Spleen (tissue), 7 donors: ENCODE measurements at regions not wholly inside any gene's neighbourhood (a gene's known extent, or its start where the extent isn't known, plus 50 kb on each side); places are given as distances from the start of the nearest gene placed in this dataset.

Experiments
- CTCF ChIP-seq, 11 experiments: fragments of 200-600 bp in 7 of 11; fragments of 450-650 bp in 4 of 11; sonication (generic) in 4 of 11; IDR thresholded peaks in 8 of 11; conservative IDR thresholded peaks in 3 of 11; 1 replicate in 7 of 11; 2 replicates in 4 of 11; pipeline versions ENCODE4 v1.4.0 to v1.8.0; 2016 to 2021; ENCODE audit warnings: antibody characterized with exemption in 11 of 11, inconsistent platforms in 4 of 11, mild to moderate bottlenecking in 1 of 11
- POLR2A ChIP-seq, 3 donors: fragments of 450-650 bp; IDR thresholded peaks; one replicate each; pipeline ENCODE4 v1.5.1; 2017; ENCODE audit warnings: antibody characterized with exemption in 3 of 3, mild to moderate bottlenecking in 1 of 3
- donor health status: DM: no; HTN: no; CAD: no; lungs with moderate emphysema.
- donor health status: DM: no; HTN: no; CAD: no.
- donor health status: DM: no; HTN: no; CAD: no.

DNA sequence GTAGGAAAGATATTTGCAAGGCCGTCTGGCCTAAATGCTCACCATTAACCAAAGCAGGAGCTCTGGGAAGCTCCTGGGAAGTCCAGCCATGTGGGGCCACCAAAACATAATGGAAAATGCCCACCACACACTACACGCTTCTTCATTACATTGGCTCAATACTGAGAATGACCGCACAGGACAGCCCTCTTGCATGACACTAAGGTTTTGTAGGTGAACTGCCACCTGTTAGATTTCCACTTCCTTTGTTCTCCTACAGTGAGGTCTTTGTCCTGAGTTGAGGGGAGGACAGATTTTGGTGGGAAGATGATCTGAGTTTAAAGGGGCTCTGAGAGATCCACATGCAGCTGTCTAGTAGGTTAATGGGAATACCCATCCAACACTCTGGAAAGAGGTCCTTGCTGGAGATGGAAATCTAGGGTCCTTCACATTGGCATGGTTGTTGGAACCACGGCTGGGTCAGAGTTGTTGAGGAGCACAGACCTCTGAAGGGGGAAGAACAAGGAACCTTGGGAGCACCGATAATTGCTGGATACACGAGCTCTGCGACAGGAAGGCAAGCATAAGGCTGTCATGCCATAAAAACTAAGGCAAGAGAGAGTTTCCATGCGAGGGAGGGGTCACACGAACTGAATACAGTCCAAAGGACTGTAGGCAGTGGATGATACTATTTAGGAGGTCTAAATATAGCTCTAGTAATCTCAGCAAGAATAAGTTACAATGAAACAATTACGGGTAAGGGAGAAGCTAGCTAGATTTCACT, 105.5 kb upstream of the IRF2BP2 start:
- TF ChIP-seq CTCF (IDR thresholded peaks at IDR 0.05 in 8 of 11, conservative IDR thresholded peaks at IDR 0.05 in 3 of 11): no peak
- TF ChIP-seq POLR2A (IDR thresholded peaks at IDR 0.05): no peak
